ENCODE measurements at regions not wholly inside any gene's neighbourhood (a gene's known extent, or its start where the extent isn't known, plus 50 kb on each side); places are given as distances from the start of the nearest gene placed in this dataset.

- no peak for TF ChIP-seq CTCF (IDR thresholded peaks at IDR 0.05; ENCODE audit: insufficient read depth, low read length, poor library complexity, severe bottlenecking)
- Histone ChIP-seq H3K36me3 (ENCODE audit: control insufficient read depth, insufficient read depth, low read length) (no peaks in the 10 kb centered on the region), H3K4me3 (replicated peaks; ENCODE audit: low read depth, low read length) (no peak overlapping the region), H3K27me3 (replicated peaks; ENCODE audit: control insufficient read depth, insufficient read depth, low read length) (no peaks in the 10 kb centered on the region)
- no peak for DNase-seq (ENCODE audit: extremely low read depth, insufficient read length)
Measured at GRCh38 chr3:176647987-176648386, 549.3 kb downstream of the TBL1XR1 start.

GRCh38 chr3:176633511-176633910 is 563.8 kb downstream of the TBL1XR1 start:
- no peak for TF ChIP-seq CTCF (IDR thresholded peaks at IDR 0.05; ENCODE audit: insufficient read depth, low read length, poor library complexity, severe bottlenecking)
- H3K4me3 ChIP-seq (replicated peaks; ENCODE audit: low read depth, low read length), result no peak overlapping the region
- H3K27me3 ChIP-seq (replicated peaks; ENCODE audit: control insufficient read depth, insufficient read depth, low read length), result no peaks in the 10 kb centered on the region
- no peak for DNase-seq (ENCODE audit: extremely low read depth, insufficient read length)
- H3K36me3 ChIP-seq (ENCODE audit: control insufficient read depth, insufficient read depth, low read length), result no peaks in the 10 kb centered on the region

GRCh38 chr3:176632925-176633324 is 564.4 kb downstream of the TBL1XR1 start:
- no peak for TF ChIP-seq CTCF (IDR thresholded peaks at IDR 0.05; ENCODE audit: insufficient read depth, low read length, poor library complexity, severe bottlenecking)
- no peaks in the 10 kb centered on the region for H3K36me3 ChIP-seq (ENCODE audit: control insufficient read depth, insufficient read depth, low read length)
- no peak overlapping the region for H3K4me3 ChIP-seq (replicated peaks; ENCODE audit: low read depth, low read length)
- H3K27me3 ChIP-seq (replicated peaks; ENCODE audit: control insufficient read depth, insufficient read depth, low read length), result no peaks in the 10 kb centered on the region
- DNase-seq (ENCODE audit: extremely low read depth, insufficient read length), result no peak

- no peaks in the 10 kb centered on the region for H3K36me3 ChIP-seq (ENCODE audit: control insufficient read depth, insufficient read depth, low read length)
- no peaks in the 10 kb centered on the region for H3K27me3 ChIP-seq (replicated peaks; ENCODE audit: control insufficient read depth, insufficient read depth, low read length)
- no peak for TF ChIP-seq CTCF (IDR thresholded peaks at IDR 0.05; ENCODE audit: insufficient read depth, low read length, poor library complexity, severe bottlenecking)
- no peak overlapping the region for H3K4me3 ChIP-seq (replicated peaks; ENCODE audit: low read depth, low read length)
- DNase-seq (ENCODE audit: extremely low read depth, insufficient read length), result no peak
Measured at GRCh38 chr3:176631165-176631564, 566.1 kb downstream of the TBL1XR1 start.

- DNase-seq (ENCODE audit: extremely low read depth, insufficient read length), result no peak
- Histone ChIP-seq H3K4me3 (replicated peaks; ENCODE audit: low read depth, low read length) (no peak overlapping the region), H3K36me3 (ENCODE audit: control insufficient read depth, insufficient read depth, low read length) (no peaks in the 10 kb centered on the region), H3K27me3 (replicated peaks; ENCODE audit: control insufficient read depth, insufficient read depth, low read length) (no peaks in the 10 kb centered on the region)
- TF ChIP-seq CTCF (IDR thresholded peaks at IDR 0.05; ENCODE audit: insufficient read depth, low read length, poor library complexity, severe bottlenecking), result no peak
Measured at GRCh38 chr3:176628101-176628639, 569.1 kb downstream of the TBL1XR1 start.
